GM21367 (cell line): ENCODE measurements at regions not wholly inside any gene's neighbourhood (a gene's known extent, or its start where the extent isn't known, plus 50 kb on each side); places are given as distances from the start of the nearest gene placed in this dataset.

ENCODE experiments used
- ATAC-seq: cut with Tn5 transposase; IDR thresholded peaks from one replicate; pipeline ENCODE4 v1.9.1; 2021; ENCODE audit not compliant: unreplicated experiment

DNA sequence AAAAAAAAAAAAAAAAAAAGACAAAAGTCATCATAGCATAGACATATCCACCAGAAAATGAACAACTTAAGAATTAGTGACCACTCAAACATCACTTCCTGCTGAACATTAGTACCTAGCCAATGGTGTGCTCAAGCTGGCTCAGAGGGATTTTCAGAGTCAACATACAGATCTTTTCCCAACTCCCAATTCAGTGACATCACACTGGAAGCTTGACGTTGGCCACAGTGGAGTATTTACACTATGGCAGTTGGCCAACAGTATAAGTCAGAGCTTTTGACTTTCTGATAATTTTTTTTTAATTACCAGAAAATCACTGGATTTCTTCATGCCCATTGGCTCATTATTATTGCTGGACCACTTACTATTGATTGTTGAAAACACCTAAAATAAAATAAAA, 383.5 kb downstream of the ARHGEF28 start:
- ATAC-seq = no peak

GRCh38 chr5:74007193-74007592, 381.2 kb downstream of the ARHGEF28 start:
- no peak for ATAC-seq

- no peak for ATAC-seq
These were observed 373.3 kb downstream of the ARHGEF28 start for GRCh38 chr5:73999297-73999696.

DNA sequence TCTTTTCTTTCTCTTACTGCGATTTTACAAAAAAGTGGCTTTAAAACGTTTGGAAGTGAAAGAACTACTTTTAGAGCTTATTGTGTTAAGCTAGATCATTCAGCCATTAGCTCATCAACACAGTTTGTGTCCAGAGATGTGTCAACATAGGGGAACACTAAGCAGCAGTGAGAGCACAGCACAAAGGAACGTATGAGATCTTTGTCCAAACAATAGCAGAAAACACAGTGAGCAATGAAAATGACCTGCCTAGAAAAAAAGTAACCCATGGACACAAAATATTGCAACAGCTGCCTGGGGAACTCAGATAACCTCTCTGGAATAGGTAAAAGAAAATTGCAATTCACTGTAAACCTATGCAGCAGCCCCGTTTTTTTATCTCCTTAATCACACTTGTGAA, 372.5 kb downstream of the ARHGEF28 start:
- ATAC-seq = no peak

- no peak for ATAC-seq
These were observed 372.0 kb downstream of the ARHGEF28 start for GRCh38 chr5:73997960-73998359.

DNA sequence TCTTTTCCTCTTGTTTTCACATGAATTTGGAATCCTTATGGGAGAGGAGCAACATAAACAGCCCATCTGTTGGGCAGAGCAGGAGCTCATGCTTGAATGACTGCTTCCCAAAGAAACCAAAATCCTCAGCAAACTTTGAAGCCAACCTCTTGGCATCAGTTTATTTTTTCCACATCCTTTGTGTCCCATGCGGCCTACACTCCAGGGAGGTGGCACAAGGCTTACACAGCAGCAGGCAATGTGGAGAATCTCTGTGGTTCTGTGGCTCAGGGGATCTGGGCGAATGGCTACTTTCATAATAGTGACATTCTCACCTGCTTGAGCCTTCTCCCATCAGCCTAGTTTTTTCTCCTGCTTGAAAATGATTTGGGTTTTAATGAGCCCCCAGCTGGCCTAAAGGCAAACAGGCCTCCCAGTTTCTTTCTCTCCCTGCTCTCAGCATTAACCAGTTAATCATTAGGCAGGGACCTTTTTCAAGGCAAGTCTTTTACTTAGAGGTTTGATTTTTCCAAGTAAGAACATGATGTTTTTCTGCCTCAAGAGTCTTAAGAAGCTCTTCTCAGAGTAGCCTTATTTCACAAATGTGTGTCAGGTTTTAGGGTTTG, 370.3 kb downstream of the ARHGEF28 start:
- no peak for ATAC-seq

- ATAC-seq = no peak
These were observed 369.0 kb downstream of the ARHGEF28 start for GRCh38 chr5:73994963-73995362.
